DND-41 (cell line): ENCODE measurements at regions not wholly inside any gene's neighbourhood (a gene's known extent, or its start where the extent isn't known, plus 50 kb on each side); places are given as distances from the start of the nearest gene placed in this dataset.

ENCODE experiments used
- ATAC-seq: fragments of 200-7000 bp; cut with Tn5 transposase; 3 replicates; pipeline ENCODE4 v1.9.1; 2021; ENCODE audit warnings: low read depth; ENCODE audit not compliant: insufficient read depth
- DNase-seq: peaks from one replicate; pipeline ENCODE4 v3.0.0-alpha.2; 2020
- H2AFZ ChIP-seq: 2 replicates; pipeline ENCODE4 v1.6.0; 2012; ENCODE audit warnings: low read depth, low read length
- H3K27ac ChIP-seq: 2 replicates; pipeline ENCODE4 v1.5.1; 2012; ENCODE audit warnings: low read length, inconsistent platforms
- H3K27me3 ChIP-seq: fragments of 200-600 bp; sonication (generic); 2 replicates; pipeline ENCODE4 v1.6.0; 2012; ENCODE audit warnings: low read length, mild to moderate bottlenecking, inconsistent platforms; ENCODE audit not compliant: insufficient read depth, poor library complexity
- H3K36me3 ChIP-seq: 2 replicates; pipeline ENCODE4 v1.5.1; 2012; ENCODE audit warnings: low read length, inconsistent platforms; ENCODE audit not compliant: insufficient read depth
- H3K4me1 ChIP-seq: 2 replicates; pipeline ENCODE4 v1.5.1; 2012; ENCODE audit warnings: mild to moderate bottlenecking, low read length; ENCODE audit not compliant: insufficient read depth
- H3K4me2 ChIP-seq: 2 replicates; pipeline ENCODE4 v1.6.0; 2012; ENCODE audit warnings: mild to moderate bottlenecking, moderate library complexity, low read length, inconsistent platforms; ENCODE audit not compliant: insufficient read depth
- H3K4me3 ChIP-seq, 2 experiments: fragments of 200-600 bp in 1 of 2; shearing (Covaris generic) in 1 of 2; 2 replicates each; pipeline ENCODE4 v1.5.1; 2012 to 2016; ENCODE audit warnings: inconsistent platforms in 2 of 2, low read length in 2 of 2, mild to moderate bottlenecking in 2 of 2, low read depth in 1 of 2, moderate library complexity in 1 of 2
- H3K79me2 ChIP-seq: 2 replicates; pipeline ENCODE4 v1.6.0; 2012; ENCODE audit warnings: low read length, inconsistent platforms; ENCODE audit not compliant: insufficient read depth
- H3K9ac ChIP-seq: 2 replicates; pipeline ENCODE4 v1.6.0; 2012; ENCODE audit warnings: low read depth, mild to moderate bottlenecking, inconsistent platforms, low read length, moderate library complexity
- H3K9me3 ChIP-seq: 2 replicates; pipeline ENCODE4 v1.5.1; 2012; ENCODE audit warnings: low read length, moderate library complexity, mild to moderate bottlenecking, inconsistent platforms; ENCODE audit not compliant: insufficient read depth, severe bottlenecking
- H4K20me1 ChIP-seq: 2 replicates; pipeline ENCODE4 v1.6.0; 2012; ENCODE audit warnings: low read length; ENCODE audit not compliant: insufficient read depth
- CTCF ChIP-seq: IDR thresholded peaks from 2 replicates; pipeline ENCODE4 v1.5.1; 2012; ENCODE audit warnings: borderline replicate concordance, low read length, moderate library complexity, mild to moderate bottlenecking; ENCODE audit not compliant: poor library complexity, severe bottlenecking; ENCODE audit errors: extremely low read depth
- EZH2 ChIP-seq: IDR thresholded peaks from 3 replicates; pipeline ENCODE4 v1.6.1; 2012; ENCODE audit warnings: borderline replicate concordance, low read depth, mild to moderate bottlenecking, moderate library complexity, low read length, inconsistent platforms; ENCODE audit not compliant: severe bottlenecking

- Histone ChIP-seq H2AFZ (no peak overlapping the region), H3K36me3 (no peaks in the 10 kb centered on the region), H3K4me1 (no peaks in the 10 kb centered on the region), H3K27ac (no peak overlapping the region), H4K20me1 (no peaks in the 10 kb centered on the region), H3K4me3 (no peak overlapping the region), H3K9ac (no peak overlapping the region), H3K9me3 (no peaks in the 10 kb centered on the region), H3K27me3 (no peaks in the 10 kb centered on the region), H3K4me2 (no peak overlapping the region), H3K79me2 (no peaks in the 10 kb centered on the region)
- no peak for ATAC-seq
- DNase-seq = no peak
- TF ChIP-seq EZH2 (no peak), CTCF (no peak)
Observed at GRCh38 chr16:17944345-17944744, 392.2 kb downstream of the NPIPA8 start.

GRCh38 chr16:17942067-17942466 lies 394.5 kb downstream of the NPIPA8 start:
- H3K4me3 ChIP-seq = no peak overlapping the region

GRCh38 chr16:17940584-17941364 lies 395.8 kb downstream of the NPIPA8 start:
- Histone ChIP-seq H3K9ac (no peak overlapping the region), H3K27me3 (no peaks in the 10 kb centered on the region), H2AFZ (no peak overlapping the region), H3K4me1 (no peaks in the 10 kb centered on the region), H3K4me3 (no peak overlapping the region), H3K9me3 (no peaks in the 10 kb centered on the region), H4K20me1 (no peaks in the 10 kb centered on the region), H3K79me2 (no peaks in the 10 kb centered on the region), H3K36me3 (no peaks in the 10 kb centered on the region), H3K4me2 (no peak overlapping the region), H3K27ac (no peak overlapping the region)
- DNase-seq = no peak
- TF ChIP-seq CTCF = no peak
- no peak for TF ChIP-seq EZH2
- ATAC-seq = no peak

More at GRCh38 chr16:17942067-17942466, 394.5 kb downstream of the NPIPA8 start:
- Histone ChIP-seq H4K20me1 (no peaks in the 10 kb centered on the region), H3K4me2 (no peak overlapping the region), H3K36me3 (no peaks in the 10 kb centered on the region), H3K9ac (no peak overlapping the region), H3K4me1 (no peaks in the 10 kb centered on the region), H2AFZ (no peak overlapping the region), H3K9me3 (no peaks in the 10 kb centered on the region), H3K79me2 (no peaks in the 10 kb centered on the region), H3K27ac (no peak overlapping the region), H3K27me3 (no peaks in the 10 kb centered on the region)
- TF ChIP-seq CTCF (no peak), EZH2 (no peak)
- DNase-seq = no peak
- ATAC-seq = no peak
